ENCODE measurements at regions not wholly inside any gene's neighbourhood (a gene's known extent, or its start where the extent isn't known, plus 50 kb on each side); places are given as distances from the start of the nearest gene placed in this dataset.

GRCh38 chr6:170114187-170114945 lies 176.5 kb downstream of the DLL1 start:
- TF ChIP-seq CTCF (IDR thresholded peaks at IDR 0.05; ENCODE audit: insufficient read depth, low read depth, low read length, missing control alignments), result no peak
- no peak for DNase-seq (ENCODE audit: low read depth)
- no peak overlapping the region for H3K4me3 ChIP-seq (ENCODE audit: low read length)

- DNase-seq (ENCODE audit: low read depth), result no peak
- H3K4me3 ChIP-seq (ENCODE audit: low read length), result no peak overlapping the region
- no peak for TF ChIP-seq CTCF (IDR thresholded peaks at IDR 0.05; ENCODE audit: insufficient read depth, low read depth, low read length, missing control alignments)
Observed at GRCh38 chr6:170113141-170113540, 177.7 kb downstream of the DLL1 start.

- no peak for DNase-seq (ENCODE audit: low read depth)
Observed at GRCh38 chr6:170112583-170112860, 178.4 kb downstream of the DLL1 start.

GRCh38 chr6:170111816-170112582 lies 178.9 kb downstream of the DLL1 start:
- no peak for TF ChIP-seq CTCF (IDR thresholded peaks at IDR 0.05; ENCODE audit: insufficient read depth, low read depth, low read length, missing control alignments)
- no peak for DNase-seq (ENCODE audit: low read depth)
- no peak overlapping the region for H3K4me3 ChIP-seq (ENCODE audit: low read length)

More at GRCh38 chr6:170112583-170112860, 178.4 kb downstream of the DLL1 start:
- TF ChIP-seq CTCF (IDR thresholded peaks at IDR 0.05; ENCODE audit: insufficient read depth, low read depth, low read length, missing control alignments), result no peak
- H3K4me3 ChIP-seq (ENCODE audit: low read length), result no peak overlapping the region

- DNase-seq (ENCODE audit: low read depth), result no peak
- no peak overlapping the region for H3K4me3 ChIP-seq (ENCODE audit: low read length)
- no peak for TF ChIP-seq CTCF (IDR thresholded peaks at IDR 0.05; ENCODE audit: insufficient read depth, low read depth, low read length, missing control alignments)
Observed at GRCh38 chr6:170111141-170111664, 179.7 kb downstream of the DLL1 start.

GRCh38 chr6:170110201-170111140 lies 180.4 kb downstream of the DLL1 start:
- no peak overlapping the region for H3K4me3 ChIP-seq (ENCODE audit: low read length)
- no peak for TF ChIP-seq CTCF (IDR thresholded peaks at IDR 0.05; ENCODE audit: insufficient read depth, low read depth, low read length, missing control alignments)
- no peak for DNase-seq (ENCODE audit: low read depth)

All from epithelial cell of esophagus (primary cell).